SK-N-SH treated with all-trans-retinoic acid at 6 μM for 48 hours (cell line): ENCODE measurements at regions not wholly inside any gene's neighbourhood (a gene's known extent, or its start where the extent isn't known, plus 50 kb on each side); places are given as distances from the start of the nearest gene placed in this dataset.

Experiments used
- ATAC-seq: fragments of 200-7000 bp; cut with Tn5 transposase; 3 replicates; pipeline ENCODE4 v1.9.1; 2020; ENCODE audit warnings: mild to moderate bottlenecking, moderate library complexity
- ARNTL ChIP-seq: fragments of 450-650 bp; formaldehyde crosslinking; IDR thresholded peaks from 2 replicates; pipeline ENCODE4 v1.5.0; 2020; ENCODE audit warnings: low read depth, mild to moderate bottlenecking, moderate library complexity, borderline replicate concordance
- CREB5 ChIP-seq: fragments of 250-450 bp; sonication (Bioruptor Pico); IDR thresholded peaks from 2 replicates; pipeline ENCODE4 v1.5.1; 2020; ENCODE audit warnings: low read depth, mild to moderate bottlenecking, moderate library complexity
- CSDC2 ChIP-seq: fragments of 250-450 bp; sonication (Bioruptor Pico); IDR thresholded peaks from 2 replicates; pipeline ENCODE4 v1.5.0; 2020; ENCODE audit warnings: mild to moderate bottlenecking, moderate library complexity
- CSRNP3 ChIP-seq: fragments of 250-450 bp; sonication (Bioruptor Pico); IDR thresholded peaks from 2 replicates; pipeline ENCODE4 v1.5.1; 2021; ENCODE audit warnings: mild to moderate bottlenecking, moderate library complexity
- ESRRG ChIP-seq: fragments of 250-450 bp; sonication (Bioruptor Pico); IDR thresholded peaks from 2 replicates; pipeline ENCODE4 v1.6.1; 2021; ENCODE audit warnings: mild to moderate bottlenecking
- GLIS3 ChIP-seq: fragments of 250-450 bp; sonication (Bioruptor Pico); IDR thresholded peaks from 2 replicates; pipeline ENCODE4 v1.5.0; 2020; ENCODE audit warnings: mild to moderate bottlenecking, moderate library complexity
- ISL1 ChIP-seq: fragments of 250-450 bp; sonication (Bioruptor Pico); IDR thresholded peaks from 2 replicates; pipeline ENCODE4 v2.1.2; 2022; ENCODE audit warnings: mild to moderate bottlenecking, moderate library complexity
- OSR1 ChIP-seq: fragments of 250-450 bp; sonication (Bioruptor Pico); IDR thresholded peaks from 2 replicates; pipeline ENCODE4 v1.8.0; 2022; ENCODE audit warnings: moderate library complexity, mild to moderate bottlenecking, inconsistent platforms
- POU6F1 ChIP-seq: fragments of 250-450 bp; sonication (Bioruptor Pico); IDR thresholded peaks from 2 replicates; pipeline ENCODE4 v1.8.0; 2021; ENCODE audit warnings: low read depth, mild to moderate bottlenecking, moderate library complexity, borderline replicate concordance
- PPARA ChIP-seq: fragments of 250-450 bp; sonication (Bioruptor Pico); IDR thresholded peaks from 2 replicates; pipeline ENCODE4 v1.5.0; 2020; ENCODE audit warnings: mild to moderate bottlenecking, borderline replicate concordance
- SNAI2 ChIP-seq: fragments of 250-450 bp; sonication (Bioruptor Pico); IDR thresholded peaks from 2 replicates; pipeline ENCODE4 v1.5.0; 2020; ENCODE audit warnings: mild to moderate bottlenecking, moderate library complexity
- TCF4 ChIP-seq: fragments of 250-450 bp; sonication (Bioruptor Pico); IDR thresholded peaks from 2 replicates; pipeline ENCODE4 v1.8.0; 2021; ENCODE audit warnings: mild to moderate bottlenecking, moderate library complexity, borderline replicate concordance
- TOX ChIP-seq: fragments of 250-450 bp; sonication (Bioruptor Pico); IDR thresholded peaks from 2 replicates; pipeline ENCODE4 v1.8.0; 2021; ENCODE audit warnings: mild to moderate bottlenecking, moderate library complexity, borderline replicate concordance
- TSHZ2 ChIP-seq: fragments of 250-450 bp; sonication (Bioruptor Pico); IDR thresholded peaks from 2 replicates; pipeline ENCODE4 v1.5.0; 2020; ENCODE audit warnings: mild to moderate bottlenecking, moderate library complexity
- ZFP3 ChIP-seq: fragments of 250-450 bp; sonication (Bioruptor Pico); IDR thresholded peaks from 2 replicates; pipeline ENCODE4 v1.5.0; 2020; ENCODE audit warnings: mild to moderate bottlenecking, moderate library complexity
- ZFP30 ChIP-seq: fragments of 450-650 bp; formaldehyde crosslinking; IDR thresholded peaks from 2 replicates; pipeline ENCODE4 v1.5.0; 2022; ENCODE audit warnings: mild to moderate bottlenecking, moderate library complexity
- ZNF565 ChIP-seq: fragments of 450-650 bp; formaldehyde crosslinking; conservative IDR thresholded peaks from 2 replicates; pipeline ENCODE4 v1.5.0; 2020; ENCODE audit warnings: low read depth, mild to moderate bottlenecking, moderate library complexity
- ZNF70 ChIP-seq: fragments of 450-650 bp; formaldehyde crosslinking; IDR thresholded peaks from 2 replicates; pipeline ENCODE4 v1.5.0; 2020; ENCODE audit warnings: mild to moderate bottlenecking, moderate library complexity
- ZNF8 ChIP-seq: fragments of 450-650 bp; formaldehyde crosslinking; IDR thresholded peaks from 2 replicates; pipeline ENCODE4 v1.5.0; 2020; ENCODE audit warnings: mild to moderate bottlenecking, moderate library complexity

- no peak for TF ChIP-seq SNAI2 (CRISPR knock-in tag)
- no peak for TF ChIP-seq TOX (CRISPR knock-in tag)
- no peak; the same call in 2 of the 3 replicates for ATAC-seq
Measured at GRCh38 chr10:24114556-24114955, 94.4 kb upstream of the KIAA1217 start.

- TF ChIP-seq ARNTL (no peak), POU6F1 (CRISPR knock-in tag) (no peak), ZFP30 (CRISPR knock-in tag) (no peak), CREB5 (CRISPR knock-in tag) (no peak), PPARA (no peak), TSHZ2 (no peak), ZFP3 (CRISPR knock-in tag) (no peak), ZNF8 (CRISPR knock-in tag) (no peak), ZNF565 (CRISPR knock-in tag) (no peak), GLIS3 (CRISPR knock-in tag) (no peak), ZNF70 (CRISPR knock-in tag) (no peak), CSDC2 (no peak), OSR1 (CRISPR knock-in tag) (no peak), TOX (CRISPR knock-in tag) (no peak), SNAI2 (CRISPR knock-in tag) (no peak)
- no peak for ATAC-seq
Measured at GRCh38 chr10:24115403-24115802, 93.5 kb upstream of the KIAA1217 start.

- no peak for TF ChIP-seq ARNTL
- TF ChIP-seq ZNF70 (CRISPR knock-in tag), result no peak
- no peak for TF ChIP-seq GLIS3 (CRISPR knock-in tag)
- no peak for TF ChIP-seq POU6F1 (CRISPR knock-in tag)
- TF ChIP-seq TCF4 (CRISPR knock-in tag), result no peak
- no peak for TF ChIP-seq ESRRG (CRISPR knock-in tag)
- no peak for TF ChIP-seq ZFP30 (CRISPR knock-in tag)
- TF ChIP-seq CREB5 (CRISPR knock-in tag), result no peak
- no peak for TF ChIP-seq TOX (CRISPR knock-in tag)
- TF ChIP-seq ZFP3 (CRISPR knock-in tag), result no peak
- TF ChIP-seq CSRNP3 (CRISPR knock-in tag), result no peak
- TF ChIP-seq PPARA, result no peak
- TF ChIP-seq ZNF565 (CRISPR knock-in tag), result no peak
- TF ChIP-seq CSDC2, result no peak
- no peak for TF ChIP-seq ISL1 (CRISPR knock-in tag)
- ATAC-seq, result no peak
Measured at GRCh38 chr10:24118246-24118645, 90.7 kb upstream of the KIAA1217 start.
